GM10266 (cell line): ENCODE measurements at regions not wholly inside any gene's neighbourhood (a gene's known extent, or its start where the extent isn't known, plus 50 kb on each side); places are given as distances from the start of the nearest gene placed in this dataset.

ENCODE experiments used
- DNase-seq: peaks from one replicate; pipeline ENCODE4 v3.0.0; 2012; ENCODE audit errors: extremely low spot score
- CTCF ChIP-seq: IDR thresholded peaks from 2 replicates; pipeline ENCODE4 v1.5.1; 2012; ENCODE audit warnings: mild to moderate bottlenecking, low read depth; ENCODE audit not compliant: control insufficient read depth, insufficient read depth; ENCODE audit errors: missing control alignments

GRCh38 chr1:191256917-191257316 lies 779.3 kb upstream of the BRINP3 start:
- no peak for TF ChIP-seq CTCF
- no peak for DNase-seq

GRCh38 chr1:191260056-191260455 lies 782.4 kb upstream of the BRINP3 start:
- TF ChIP-seq CTCF, result no peak
- no peak for DNase-seq

GRCh38 chr1:191261111-191261510 lies 783.4 kb upstream of the BRINP3 start:
- no peak for DNase-seq
- no peak for TF ChIP-seq CTCF

- DNase-seq, result no peak
- TF ChIP-seq CTCF, result no peak
Measured at GRCh38 chr1:191279266-191279800, 801.7 kb upstream of the BRINP3 start.

- DNase-seq, result no peak
- no peak for TF ChIP-seq CTCF
Measured at GRCh38 chr1:191284175-191284574, 806.5 kb upstream of the BRINP3 start.

- DNase-seq, result no peak
- no peak for TF ChIP-seq CTCF
Measured at GRCh38 chr1:191290441-191290840, 812.8 kb upstream of the BRINP3 start.

GRCh38 chr1:191305370-191305769 lies 827.7 kb upstream of the BRINP3 start:
- no peak for TF ChIP-seq CTCF
- no peak for DNase-seq
